Spleen (tissue), 11 donors: ENCODE measurements at regions not wholly inside any gene's neighbourhood (a gene's known extent, or its start where the extent isn't known, plus 50 kb on each side); places are given as distances from the start of the nearest gene placed in this dataset.

Source experiments
- DNase-seq: peaks from one replicate; pipeline ENCODE4 v3.0.0-alpha.2; 2020
- H3K27ac ChIP-seq, 8 donors: fragments of 200-600 bp; sonication (generic) in 7 of 8; 1 replicate in 4 of 8; 2 replicates in 4 of 8; pipeline versions ENCODE4 v1.5.0 to v1.8.0; 2016 to 2021; ENCODE audit warnings: inconsistent platforms in 4 of 8, mild to moderate bottlenecking in 4 of 8, moderate library complexity in 1 of 8
- H3K27me3 ChIP-seq, 7 donors: fragments of 200-600 bp; sonication (generic) in 6 of 7; replicated peaks in 1 of 7; 1 replicate in 4 of 7; 2 replicates in 3 of 7; pipeline versions ENCODE4 v1.5.0 to v1.8.0; 2016 to 2021; ENCODE audit warnings: inconsistent platforms in 3 of 7, mild to moderate bottlenecking in 1 of 7
- H3K36me3 ChIP-seq, 6 donors: fragments of 200-600 bp; sonication (generic) in 5 of 6; 1 replicate in 4 of 6; 2 replicates in 2 of 6; pipeline versions ENCODE4 v1.5.0 to v1.8.0; 2016 to 2021; ENCODE audit warnings: inconsistent platforms in 2 of 6
- H3K4me1 ChIP-seq, 6 donors: fragments of 200-600 bp; sonication (generic) in 5 of 6; 1 replicate in 3 of 6; 2 replicates in 3 of 6; pipeline versions ENCODE4 v1.5.0 to v1.8.0; 2016 to 2021; ENCODE audit warnings: inconsistent platforms in 3 of 6
- H3K4me3 ChIP-seq, 8 donors: fragments of 200-600 bp; sonication (generic) in 7 of 8; 1 replicate in 4 of 8; 2 replicates in 4 of 8; pipeline versions ENCODE4 v1.5.0 to v1.8.0; 2016 to 2021; ENCODE audit warnings: inconsistent platforms in 4 of 8, mild to moderate bottlenecking in 4 of 8, moderate library complexity in 2 of 8
- H3K9me3 ChIP-seq, 8 donors: fragments of 200-600 bp; sonication (generic) in 7 of 8; 1 replicate in 4 of 8; 2 replicates in 4 of 8; pipeline versions ENCODE4 v1.5.0 to v1.8.0; 2016 to 2021; ENCODE audit warnings: inconsistent platforms in 4 of 8
- POLR2A ChIP-seq, 3 donors: fragments of 450-650 bp; IDR thresholded peaks; one replicate each; pipeline ENCODE4 v1.5.1; 2017; ENCODE audit warnings: antibody characterized with exemption in 3 of 3, mild to moderate bottlenecking in 1 of 3
- POLR2AphosphoS5 ChIP-seq, 3 donors: sonication (generic); formaldehyde crosslinking; IDR thresholded peaks; one replicate each; pipeline ENCODE4 v1.5.1; 2017; ENCODE audit warnings: antibody characterized with exemption in 3 of 3
- WGBS, 5 donors: extraction: QIAGEN DNeasy Blood & Tissue Kit in 3 of 5; methylation state at CpG; one replicate each; pipeline versions ENCODE4 v1.1.5 to v1.1.7; 2013 to 2018; 5-methylcytosine and 5-hydroxymethylcytosine counted together
- intact Hi-C: fragments of 100-400 bp; cut with DNase I; formaldehyde crosslinking; loops from one replicate; pipeline ENCODE4 v1.15.0; 2023; ENCODE audit warnings: low total_unique reads
- TF ChIP-seq, protein P1 (sequence below), 11 experiments: fragments of 200-600 bp in 7 of 11; fragments of 450-650 bp in 4 of 11; sonication (generic) in 4 of 11; IDR thresholded peaks in 8 of 11; conservative IDR thresholded peaks in 3 of 11; 1 replicate in 7 of 11; 2 replicates in 4 of 11; pipeline versions ENCODE4 v1.4.0 to v1.8.0; 2016 to 2021; ENCODE audit warnings: antibody characterized with exemption in 11 of 11, inconsistent platforms in 4 of 11, mild to moderate bottlenecking in 1 of 11
- donor health status: healthy with polysubstance abuse.
- donor health status: DM: no; HTN: no; CAD: no; lungs with moderate emphysema.
- donor health status: DM: no; HTN: no; CAD: no.
- donor health status: Bipolar disorder and iron deficiency.
- donor health status: healthy.
- donor health status: DM: no; HTN: no; CAD: no.
- donor health status: DM: yes; HTN: yes; CAD: no.

GRCh38 chr12:34343345-34343744 lies 321.0 kb downstream of the ALG10 start:
- no peak for DNase-seq

GRCh38 chr12:34343766-34344165 lies 321.5 kb downstream of the ALG10 start:
- Histone ChIP-seq H3K27me3 (peaks cover 0 to 12% (median 0%) of the 10 kb centered on the region in 7 donors), H3K4me3 (no peak overlapping the region), H3K36me3 (no peaks in the 10 kb centered on the region), H3K27ac (no peak overlapping the region), H3K9me3 (peaks cover 0 to 100% (median 99%) of the 10 kb centered on the region in 8 donors), H3K4me1 (no peaks in the 10 kb centered on the region)
- intact Hi-C loops: no loop called here
- no peak for DNase-seq
- 68 to 80% (median 72%) methylated on average over 25 of the region's 25 CpGs for WGBS, 5 donors
- TF ChIP-seq POLR2A (IDR thresholded peaks at IDR 0.05) (no peak), POLR2AphosphoS5 (IDR thresholded peaks at IDR 0.05) (no peak)
- TF ChIP-seq, protein P1, sequence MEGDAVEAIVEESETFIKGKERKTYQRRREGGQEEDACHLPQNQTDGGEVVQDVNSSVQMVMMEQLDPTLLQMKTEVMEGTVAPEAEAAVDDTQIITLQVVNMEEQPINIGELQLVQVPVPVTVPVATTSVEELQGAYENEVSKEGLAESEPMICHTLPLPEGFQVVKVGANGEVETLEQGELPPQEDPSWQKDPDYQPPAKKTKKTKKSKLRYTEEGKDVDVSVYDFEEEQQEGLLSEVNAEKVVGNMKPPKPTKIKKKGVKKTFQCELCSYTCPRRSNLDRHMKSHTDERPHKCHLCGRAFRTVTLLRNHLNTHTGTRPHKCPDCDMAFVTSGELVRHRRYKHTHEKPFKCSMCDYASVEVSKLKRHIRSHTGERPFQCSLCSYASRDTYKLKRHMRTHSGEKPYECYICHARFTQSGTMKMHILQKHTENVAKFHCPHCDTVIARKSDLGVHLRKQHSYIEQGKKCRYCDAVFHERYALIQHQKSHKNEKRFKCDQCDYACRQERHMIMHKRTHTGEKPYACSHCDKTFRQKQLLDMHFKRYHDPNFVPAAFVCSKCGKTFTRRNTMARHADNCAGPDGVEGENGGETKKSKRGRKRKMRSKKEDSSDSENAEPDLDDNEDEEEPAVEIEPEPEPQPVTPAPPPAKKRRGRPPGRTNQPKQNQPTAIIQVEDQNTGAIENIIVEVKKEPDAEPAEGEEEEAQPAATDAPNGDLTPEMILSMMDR (IDR thresholded peaks at IDR 0.05 in 8 of 11, conservative IDR thresholded peaks at IDR 0.05 in 3 of 11): no peak

More at GRCh38 chr12:34343345-34343744, 321.0 kb downstream of the ALG10 start:
- Histone ChIP-seq H3K4me1 (no peaks in the 10 kb centered on the region), H3K27ac (no peak overlapping the region), H3K9me3 (peaks cover 0 to 100% (median 99%) of the 10 kb centered on the region in 8 donors), H3K4me3 (no peak overlapping the region), H3K27me3 (peaks cover 0 to 15% (median 0%) of the 10 kb centered on the region in 7 donors), H3K36me3 (no peaks in the 10 kb centered on the region)
- 64 to 79% (median 75%) methylated on average over 22 of the region's 22 CpGs for WGBS, 5 donors
- intact Hi-C loops: no loop called here
- no peak for TF ChIP-seq POLR2A (IDR thresholded peaks at IDR 0.05)
- TF ChIP-seq, protein P1 (IDR thresholded peaks at IDR 0.05 in 8 of 11, conservative IDR thresholded peaks at IDR 0.05 in 3 of 11): no peak

DNA sequence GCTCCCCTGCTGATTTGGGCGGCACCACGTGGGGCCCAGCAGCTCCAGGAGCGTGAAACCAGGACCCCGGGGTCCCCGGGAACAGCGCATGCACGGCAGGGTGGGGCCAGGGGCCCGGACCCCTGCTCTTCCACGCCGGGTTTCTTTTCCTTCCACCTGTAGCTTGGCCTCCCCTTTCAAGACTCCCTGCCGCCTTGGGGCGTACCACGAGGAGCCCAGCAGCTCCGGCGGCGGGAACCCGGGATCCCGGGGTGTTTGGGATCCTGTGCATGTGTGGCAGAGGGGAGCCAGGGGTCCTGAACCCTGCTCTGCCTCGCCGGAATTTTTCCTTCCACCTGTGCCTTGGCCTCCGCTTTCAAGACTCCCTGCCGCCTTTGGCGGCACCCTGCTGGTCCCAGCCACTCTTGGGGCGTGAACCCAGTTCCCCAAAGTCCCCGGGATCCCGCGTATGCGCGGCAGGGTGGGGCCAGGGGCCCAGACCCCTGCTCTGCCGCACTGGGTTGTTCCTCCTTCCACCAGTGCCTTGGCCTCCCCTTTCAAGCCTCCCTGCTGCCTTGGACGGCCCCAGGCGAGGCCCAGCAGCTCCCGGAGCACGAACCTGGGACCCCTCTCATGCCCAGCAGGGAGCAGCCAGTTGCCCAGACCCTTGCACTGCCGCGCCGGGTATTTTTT lies 322.7 kb downstream of the ALG10 start:
- DNase-seq: no peak
- Histone ChIP-seq H3K4me1 (no peaks in the 10 kb centered on the region), H3K36me3 (no peaks in the 10 kb centered on the region), H3K27ac (no peak overlapping the region), H3K9me3 (peaks cover 0 to 100% (median 99%) of the 10 kb centered on the region in 8 donors), H3K27me3 (peaks cover 0 to 12% (median 0%) of the 10 kb centered on the region in 7 donors), H3K4me3 (no peak overlapping the region)
- intact Hi-C loops: no loop called here
- TF ChIP-seq, protein P1 (IDR thresholded peaks at IDR 0.05 in 8 of 11, conservative IDR thresholded peaks at IDR 0.05 in 3 of 11): no peak
- TF ChIP-seq POLR2AphosphoS5 (IDR thresholded peaks at IDR 0.05): no peak
- TF ChIP-seq POLR2A (IDR thresholded peaks at IDR 0.05): no peak
- 57 to 78% (median 65%) methylated on average over 23 to 37 of the region's 37 CpGs for WGBS, 5 donors

DNA sequence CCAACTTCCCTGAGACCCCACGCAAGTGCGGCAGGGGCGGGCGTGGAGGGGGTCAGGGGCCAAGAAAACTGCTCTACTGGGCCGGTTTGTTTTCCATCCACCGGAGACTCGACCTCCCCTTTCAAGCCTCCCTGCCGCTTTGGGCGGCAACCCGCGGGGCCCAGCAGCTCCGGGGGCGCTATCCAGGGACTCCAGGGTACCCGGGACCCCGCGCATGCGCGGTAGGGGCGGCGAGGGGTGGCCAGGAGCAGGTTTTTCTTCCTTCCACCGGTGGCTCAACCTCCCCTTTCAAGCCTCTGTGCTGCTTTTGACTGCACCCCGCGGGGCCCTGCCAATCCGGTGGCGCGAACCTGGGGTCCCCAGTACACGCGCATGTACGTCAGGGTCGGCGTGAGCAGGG lies 323.5 kb downstream of the ALG10 start:
- H3K36me3 ChIP-seq: no peaks in the 10 kb centered on the region
- no peak for DNase-seq
- H3K4me3 ChIP-seq: no peak overlapping the region
- H3K27ac ChIP-seq: no peak overlapping the region
- intact Hi-C loops: no loop called here
- TF ChIP-seq POLR2AphosphoS5 (IDR thresholded peaks at IDR 0.05) (no peak), POLR2A (IDR thresholded peaks at IDR 0.05) (no peak)
- TF ChIP-seq, protein P1 (IDR thresholded peaks at IDR 0.05 in 8 of 11, conservative IDR thresholded peaks at IDR 0.05 in 3 of 11): no peak
- no peaks in the 10 kb centered on the region for H3K4me1 ChIP-seq
- peaks cover 0 to 12% (median 0%) of the 10 kb centered on the region in 7 donors for H3K27me3 ChIP-seq
- peaks cover 0 to 100% (median 99%) of the 10 kb centered on the region in 8 donors for H3K9me3 ChIP-seq
- 37 to 65% (median 43%) methylated on average over 22 to 31 of the region's 31 CpGs for WGBS, 5 donors
